Erythroblast (primary cell): ENCODE measurements at regions not wholly inside any gene's neighbourhood (a gene's known extent, or its start where the extent isn't known, plus 50 kb on each side); places are given as distances from the start of the nearest gene placed in this dataset.

Experiments
- GATA1 ChIP-seq: IDR thresholded peaks from 2 replicates; pipeline ENCODE4 v1.6.1; 2011; ENCODE audit warnings: low read depth, mild to moderate bottlenecking, control low read depth, low read length, moderate library complexity
- POLR2A ChIP-seq: IDR thresholded peaks from 2 replicates; pipeline ENCODE4 v1.6.1; 2011; ENCODE audit warnings: mild to moderate bottlenecking, low read length

DNA sequence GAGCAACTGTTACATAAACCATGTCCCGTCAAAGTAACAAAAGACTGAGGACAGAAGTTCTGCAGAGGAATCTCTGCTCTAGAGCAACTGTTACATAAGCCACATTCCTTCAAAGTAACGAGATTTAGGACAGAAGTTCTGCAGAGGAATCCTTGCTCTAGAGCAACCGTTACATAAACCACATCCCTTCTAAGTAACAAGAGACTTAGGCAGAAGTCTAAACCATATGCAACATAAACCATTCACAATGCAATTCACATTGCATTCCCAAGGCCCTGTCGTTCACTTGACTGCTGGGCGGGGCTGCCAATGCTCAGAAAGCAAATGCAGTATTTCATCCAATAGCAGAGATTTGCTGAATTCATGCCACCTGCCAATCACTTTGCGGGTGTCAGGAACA is 124.4 kb upstream of the PUDP start:
- TF ChIP-seq POLR2A (no peak), GATA1 (no peak)
